ENCODE measurements at regions not wholly inside any gene's neighbourhood (a gene's known extent, or its start where the extent isn't known, plus 50 kb on each side); places are given as distances from the start of the nearest gene placed in this dataset.

DNA sequence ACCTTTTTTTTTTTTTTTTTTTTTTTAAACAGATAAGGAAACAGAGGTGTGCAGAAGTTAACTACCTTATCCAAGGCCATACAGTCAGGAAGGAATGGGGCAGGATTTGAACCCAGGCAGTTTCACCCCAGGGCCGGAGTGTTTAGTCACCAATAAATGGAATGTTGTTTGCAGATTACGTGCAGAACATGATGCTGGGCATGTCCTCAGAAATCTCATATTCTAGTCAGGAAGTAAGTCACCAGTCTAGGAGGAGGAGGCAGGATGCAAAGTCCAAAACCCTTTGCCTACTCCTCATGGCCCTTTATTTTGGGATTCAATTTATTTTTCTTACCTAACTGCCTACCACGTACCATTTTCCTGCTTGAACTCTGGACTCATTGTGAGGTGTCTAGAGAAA, 57.1 kb upstream of the LRRC1 start (continued):
- TF ChIP-seq, protein P1, sequence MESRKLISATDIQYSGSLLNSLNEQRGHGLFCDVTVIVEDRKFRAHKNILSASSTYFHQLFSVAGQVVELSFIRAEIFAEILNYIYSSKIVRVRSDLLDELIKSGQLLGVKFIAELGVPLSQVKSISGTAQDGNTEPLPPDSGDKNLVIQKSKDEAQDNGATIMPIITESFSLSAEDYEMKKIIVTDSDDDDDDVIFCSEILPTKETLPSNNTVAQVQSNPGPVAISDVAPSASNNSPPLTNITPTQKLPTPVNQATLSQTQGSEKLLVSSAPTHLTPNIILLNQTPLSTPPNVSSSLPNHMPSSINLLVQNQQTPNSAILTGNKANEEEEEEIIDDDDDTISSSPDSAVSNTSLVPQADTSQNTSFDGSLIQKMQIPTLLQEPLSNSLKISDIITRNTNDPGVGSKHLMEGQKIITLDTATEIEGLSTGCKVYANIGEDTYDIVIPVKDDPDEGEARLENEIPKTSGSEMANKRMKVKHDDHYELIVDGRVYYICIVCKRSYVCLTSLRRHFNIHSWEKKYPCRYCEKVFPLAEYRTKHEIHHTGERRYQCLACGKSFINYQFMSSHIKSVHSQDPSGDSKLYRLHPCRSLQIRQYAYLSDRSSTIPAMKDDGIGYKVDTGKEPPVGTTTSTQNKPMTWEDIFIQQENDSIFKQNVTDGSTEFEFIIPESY (CRISPR knock-in tag; IDR thresholded peaks at IDR 0.05), result no peak
- no peak for TF ChIP-seq RAD21 (CRISPR knock-in tag; conservative IDR thresholded peaks at IDR 0.05 in 1 of 2, IDR thresholded peaks at IDR 0.05 in 1 of 2)
- no peak for TF ChIP-seq ELK1 (CRISPR knock-in tag; IDR thresholded peaks at IDR 0.05)
- TF ChIP-seq NFE2L1 (tag; IDR thresholded peaks at IDR 0.05; ENCODE audit: borderline replicate concordance, low read depth), result no peak
- no peak for TF ChIP-seq ZNF766 (CRISPR knock-in tag; conservative IDR thresholded peaks at IDR 0.05)
- TF ChIP-seq THAP7 (CRISPR knock-in tag; IDR thresholded peaks at IDR 0.05), result no peak
- no peak for TF ChIP-seq NCOA1 (IDR thresholded peaks at IDR 0.05; ENCODE audit: low read depth)
- no peak for TF ChIP-seq FOXP4 (CRISPR knock-in tag; IDR thresholded peaks at IDR 0.05; ENCODE audit: borderline replicate concordance)

Data from K562 (cell line).